HepG2 (cell line): ENCODE measurements at regions not wholly inside any gene's neighbourhood (a gene's known extent, or its start where the extent isn't known, plus 50 kb on each side); places are given as distances from the start of the nearest gene placed in this dataset.

Experiments
- ATAC-seq: fragments of 200-7000 bp; cut with Tn5 transposase; 3 replicates; pipeline ENCODE4 v1.9.1; 2020; ENCODE audit warnings: mild to moderate bottlenecking, moderate library complexity
- BruUV-seq: library from RNA; stranded (reverse); fragments of 400-500 nt; replicated peaks from 2 replicates; lab custom pipeline; 2021; lab: Mats Ljungman, UMichigan
- CTCF ChIA-PET: fragments of 300-600 bp; formaldehyde crosslinking; extraction: SDS; loops from one replicate; lab custom pipeline; 2021; ENCODE audit warnings: low total read pairs, inconsistent platforms, low intra/inter-chr PET ratio; lab: Yijun Ruan, JAX
- POLR2A ChIA-PET: fragments of 350-600 bp; sonication (Branson Sonifier 250); formaldehyde crosslinking; loops from one replicate; lab custom pipeline; 2020; ENCODE audit warnings: antibody characterized with exemption, inconsistent platforms; lab: Yijun Ruan, JAX
- DNase-seq: peaks from one replicate; pipeline ENCODE4 v3.0.0-alpha.2; 2015; ENCODE audit warnings: low spot score
- FAIRE-seq: peaks from 3 replicates; lab custom pipeline; 2011; peaks lifted over from hg19 to GRCh38; lab: Jason Lieb, UNC
- H2AFZ ChIP-seq: one replicate; pipeline ENCODE4 v1.6.1; 2011; ENCODE audit warnings: low read length, inconsistent platforms
- H3K27ac ChIP-seq: fragments of 300-600 bp; 3 replicates; pipeline ENCODE4 v1.8.0; 2011; ENCODE audit warnings: mixed run types, mild to moderate bottlenecking, mixed read lengths, low read length, inconsistent platforms; ENCODE audit not compliant: insufficient read depth; ENCODE audit errors: extremely low read length
- H3K27me3 ChIP-seq, 2 experiments: fragments of 200-600 bp in 1 of 2; 2 replicates in 1 of 2; 3 replicates in 1 of 2; pipeline versions ENCODE4 v1.6.0 to v1.8.0; 2011; ENCODE audit warnings: low read length in 2 of 2, mild to moderate bottlenecking in 2 of 2, moderate library complexity in 2 of 2, inconsistent platforms in 1 of 2; ENCODE audit not compliant: insufficient read depth in 2 of 2, control insufficient read depth in 1 of 2
- H3K36me3 ChIP-seq, 2 experiments: fragments of 200-600 bp in 1 of 2; replicated peaks in 1 of 2; 2 replicates in 1 of 2; 3 replicates in 1 of 2; pipeline versions ENCODE4 v1.5.1 to v1.8.0; 2011; ENCODE audit warnings: low read length in 2 of 2, inconsistent platforms in 1 of 2; ENCODE audit not compliant: insufficient read depth in 2 of 2, control insufficient read depth in 1 of 2
- H3K4me1 ChIP-seq: 2 replicates; pipeline ENCODE4 v1.5.1; 2012; ENCODE audit warnings: low read length, inconsistent platforms; ENCODE audit not compliant: insufficient read depth
- H3K4me2 ChIP-seq: 2 replicates; pipeline ENCODE4 v1.6.0; 2011; ENCODE audit warnings: low read depth, low read length, inconsistent platforms
- H3K4me3 ChIP-seq, 3 experiments: fragments of 200-600 bp in 1 of 3; sonication (generic), shearing (Covaris generic) in 1 of 3; replicated peaks in 1 of 3; 2 replicates each; pipeline ENCODE4 v1.5.1; 2011 to 2016; ENCODE audit warnings: low read length in 3 of 3, inconsistent platforms in 2 of 3, low read depth in 2 of 3, mild to moderate bottlenecking in 2 of 3, control low read depth in 1 of 3, mixed read lengths in 1 of 3; ENCODE audit not compliant: insufficient read depth in 1 of 3
- H3K79me2 ChIP-seq: one replicate; pipeline ENCODE4 v1.6.1; 2011; ENCODE audit warnings: low read length, inconsistent platforms; ENCODE audit not compliant: insufficient read depth
- H3K9ac ChIP-seq: 2 replicates; pipeline ENCODE4 v1.6.0; 2011; ENCODE audit warnings: mild to moderate bottlenecking, low read depth, low read length, inconsistent platforms; ENCODE audit not compliant: insufficient read depth
- H3K9me3 ChIP-seq: 2 replicates; pipeline ENCODE4 v1.5.1; 2012; ENCODE audit warnings: mild to moderate bottlenecking, low read length
- H4K20me1 ChIP-seq: 2 replicates; pipeline ENCODE4 v1.6.0; 2011; ENCODE audit warnings: inconsistent platforms, mild to moderate bottlenecking, low read length, moderate library complexity; ENCODE audit not compliant: insufficient read depth
- AKAP8 ChIP-seq: sonication (generic); formaldehyde crosslinking; IDR thresholded peaks from 2 replicates; pipeline ENCODE4 v1.5.1; 2020; ENCODE audit warnings: mild to moderate bottlenecking, missing genetic modification reagents
- GLI4 ChIP-seq: sonication (generic); formaldehyde crosslinking; IDR thresholded peaks from 2 replicates; pipeline ENCODE4 v1.5.1; 2020; ENCODE audit warnings: missing genetic modification reagents, mild to moderate bottlenecking, moderate library complexity, borderline replicate concordance
- MXI1 ChIP-seq: IDR thresholded peaks from 3 replicates; pipeline ENCODE4 v1.6.1; 2012; ENCODE audit warnings: low read depth, low read length, inconsistent platforms, borderline replicate concordance
- NR2F1 ChIP-seq, 2 experiments: fragments of 450-650 bp in 1 of 2; formaldehyde crosslinking in 1 of 2; IDR thresholded peaks; 2 replicates each; pipeline versions ENCODE4 v1.5.0 to v1.6.1; 2016 to 2020; ENCODE audit warnings: mild to moderate bottlenecking in 1 of 2, missing compliant biosample characterization in 1 of 2, missing genetic modification reagents in 1 of 2, moderate library complexity in 1 of 2
- SCMH1 ChIP-seq: sonication (generic); formaldehyde crosslinking; IDR thresholded peaks from 2 replicates; pipeline ENCODE4 v1.9.0; 2021; ENCODE audit warnings: missing genetic modification reagents, mild to moderate bottlenecking, borderline replicate concordance
- ZFP36 ChIP-seq: fragments of 150-350 bp; IDR thresholded peaks from 2 replicates; pipeline ENCODE4 v1.6.1; 2018; ENCODE audit warnings: borderline replicate concordance, low read length, low read depth; ENCODE audit not compliant: partially characterized antibody
- ZFP37 ChIP-seq: sonication (generic); formaldehyde crosslinking; IDR thresholded peaks from 2 replicates; pipeline ENCODE4 v1.4.0; 2020; ENCODE audit warnings: missing genetic modification reagents, borderline replicate concordance
- ZKSCAN5 ChIP-seq: sonication (generic); formaldehyde crosslinking; IDR thresholded peaks from 2 replicates; pipeline ENCODE4 v1.5.1; 2020; ENCODE audit warnings: mild to moderate bottlenecking, missing genetic modification reagents
- ZNF367 ChIP-seq: sonication (generic); formaldehyde crosslinking; IDR thresholded peaks from 2 replicates; pipeline ENCODE4 v1.4.0; 2020; ENCODE audit warnings: missing genetic modification reagents, borderline replicate concordance
- WGBS: methylation state at CpG from one replicate; pipeline ENCODE4 v1.1.6; 2017; ENCODE audit warnings: low lambda C conversion rate; 5-methylcytosine and 5-hydroxymethylcytosine counted together
- in situ Hi-C: cut with HindIII; loops from 2 replicates; pipeline ENCODE4 v1.10.0; 2017; ENCODE audit warnings: low pct_unique_long_range_greater_than_20kb; ENCODE audit not compliant: extremely low pct_ligation_motif_present
- intact Hi-C: fragments of 100-400 bp; cut with micrococcal nuclease; formaldehyde crosslinking; loops from one replicate; pipeline ENCODE4 v1.10.0; 2022; ENCODE audit not compliant: unreplicated experiment
- TF ChIP-seq, protein P1 (sequence below): sonication (generic); formaldehyde crosslinking; IDR thresholded peaks from 2 replicates; pipeline ENCODE4 v1.5.0; 2020; ENCODE audit warnings: mild to moderate bottlenecking, missing genetic modification reagents
- TF ChIP-seq, protein P2 (sequence below): sonication (generic); formaldehyde crosslinking; IDR thresholded peaks from 2 replicates; pipeline ENCODE4 v1.4.0; 2020; ENCODE audit warnings: mild to moderate bottlenecking, missing genetic modification reagents
- TF ChIP-seq, protein P3 (sequence below): sonication (generic); formaldehyde crosslinking; IDR thresholded peaks from 2 replicates; pipeline ENCODE4 v1.4.0; 2020; ENCODE audit warnings: missing genetic modification reagents, borderline replicate concordance
- TF ChIP-seq, protein P4 (sequence below): sonication (generic); formaldehyde crosslinking; IDR thresholded peaks from 2 replicates; pipeline ENCODE4 v1.4.0; 2020; ENCODE audit warnings: missing genetic modification reagents
- TF ChIP-seq, protein P5 (sequence below): IDR thresholded peaks from 2 replicates; pipeline ENCODE4 v1.6.1; 2016
- TF ChIP-seq, protein P6 (sequence below): sonication (generic); formaldehyde crosslinking; IDR thresholded peaks from 2 replicates; pipeline ENCODE4 v1.5.0; 2020; ENCODE audit warnings: missing genetic modification reagents

DNA sequence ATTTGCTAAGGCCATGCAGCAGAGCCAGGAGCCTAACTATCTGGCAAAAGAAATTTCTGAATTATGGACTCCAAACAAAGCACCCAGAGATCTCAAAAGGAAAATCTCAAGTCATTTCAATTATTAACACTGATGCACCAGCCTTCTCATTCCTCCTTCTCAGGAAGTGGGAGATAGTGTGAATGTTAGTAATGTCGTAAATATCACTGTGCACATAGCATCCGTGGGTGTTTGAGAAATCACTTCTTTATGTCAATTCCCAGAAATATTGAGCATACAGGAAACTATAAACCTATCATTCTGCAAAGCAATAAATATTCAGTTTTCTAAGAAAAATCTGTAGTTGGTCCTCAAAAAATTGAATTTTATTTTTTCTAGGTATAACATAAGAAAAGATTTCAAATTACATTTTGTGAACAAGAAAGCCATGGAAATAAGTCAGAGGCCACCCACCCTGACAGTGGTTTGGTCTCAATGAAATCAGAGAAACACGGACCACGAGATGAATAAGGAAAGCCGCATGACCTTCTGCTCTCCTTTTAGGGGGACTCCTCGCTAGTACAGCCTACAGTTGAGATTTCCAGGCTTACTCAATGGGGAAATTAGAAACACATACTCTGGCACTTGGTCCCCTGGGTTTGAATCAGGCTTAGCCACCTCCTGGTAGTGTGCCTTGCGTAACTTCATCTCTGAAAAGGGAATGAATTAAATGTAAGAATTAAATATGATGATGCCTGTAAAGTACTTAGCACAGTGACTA lies 120.6 kb downstream of the DIRAS2 start:
- Histone ChIP-seq H3K27me3 (peaks cover 0 to 4% of the 10 kb centered on the region in 2 experiments; a peak in 1 of 5 replicates), H3K4me3 (no peak overlapping the region), H3K4me1 (no peaks in the 10 kb centered on the region), H3K4me2 (no peak overlapping the region), H3K9me3 (no peaks in the 10 kb centered on the region), H3K36me3 (no peaks in the 10 kb centered on the region), H3K9ac (no peak overlapping the region), H3K27ac (no peak overlapping the region), H2AFZ (no peak overlapping the region), H4K20me1 (no peaks in the 10 kb centered on the region), H3K79me2 (no peaks in the 10 kb centered on the region)
- in situ Hi-C loops: no loop called here
- no TSS peak for BruUV-seq
- no peak for ATAC-seq
- CTCF ChIA-PET: no interaction called here
- FAIRE-seq: no peak
- 19% methylated on average over 7 of the region's 7 CpGs for WGBS
- DNase-seq: no peak
- intact Hi-C loops: no loop called here
- POLR2A ChIA-PET: no interaction called here
- TF ChIP-seq AKAP8 (no peak), ZKSCAN5 (CRISPR knock-in tag) (no peak), ZNF367 (CRISPR knock-in tag) (no peak), GLI4 (CRISPR knock-in tag) (no peak), MXI1 (no peak), SCMH1 (no peak), ZFP37 (CRISPR knock-in tag) (no peak), ZFP36 (no peak), NR2F1 (CRISPR knock-in tag; IDR thresholded peaks at IDR 0.05) (no peak)
- TF ChIP-seq, protein P1, sequence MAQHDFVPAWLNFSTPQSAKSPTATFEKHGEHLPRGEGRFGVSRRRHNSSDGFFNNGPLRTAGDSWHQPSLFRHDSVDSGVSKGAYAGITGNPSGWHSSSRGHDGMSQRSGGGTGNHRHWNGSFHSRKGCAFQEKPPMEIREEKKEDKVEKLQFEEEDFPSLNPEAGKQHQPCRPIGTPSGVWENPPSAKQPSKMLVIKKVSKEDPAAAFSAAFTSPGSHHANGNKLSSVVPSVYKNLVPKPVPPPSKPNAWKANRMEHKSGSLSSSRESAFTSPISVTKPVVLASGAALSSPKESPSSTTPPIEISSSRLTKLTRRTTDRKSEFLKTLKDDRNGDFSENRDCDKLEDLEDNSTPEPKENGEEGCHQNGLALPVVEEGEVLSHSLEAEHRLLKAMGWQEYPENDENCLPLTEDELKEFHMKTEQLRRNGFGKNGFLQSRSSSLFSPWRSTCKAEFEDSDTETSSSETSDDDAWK: no peak
- TF ChIP-seq, protein P2, sequence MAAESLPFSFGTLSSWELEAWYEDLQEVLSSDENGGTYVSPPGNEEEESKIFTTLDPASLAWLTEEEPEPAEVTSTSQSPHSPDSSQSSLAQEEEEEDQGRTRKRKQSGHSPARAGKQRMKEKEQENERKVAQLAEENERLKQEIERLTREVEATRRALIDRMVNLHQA: no peak
- TF ChIP-seq, protein P3, sequence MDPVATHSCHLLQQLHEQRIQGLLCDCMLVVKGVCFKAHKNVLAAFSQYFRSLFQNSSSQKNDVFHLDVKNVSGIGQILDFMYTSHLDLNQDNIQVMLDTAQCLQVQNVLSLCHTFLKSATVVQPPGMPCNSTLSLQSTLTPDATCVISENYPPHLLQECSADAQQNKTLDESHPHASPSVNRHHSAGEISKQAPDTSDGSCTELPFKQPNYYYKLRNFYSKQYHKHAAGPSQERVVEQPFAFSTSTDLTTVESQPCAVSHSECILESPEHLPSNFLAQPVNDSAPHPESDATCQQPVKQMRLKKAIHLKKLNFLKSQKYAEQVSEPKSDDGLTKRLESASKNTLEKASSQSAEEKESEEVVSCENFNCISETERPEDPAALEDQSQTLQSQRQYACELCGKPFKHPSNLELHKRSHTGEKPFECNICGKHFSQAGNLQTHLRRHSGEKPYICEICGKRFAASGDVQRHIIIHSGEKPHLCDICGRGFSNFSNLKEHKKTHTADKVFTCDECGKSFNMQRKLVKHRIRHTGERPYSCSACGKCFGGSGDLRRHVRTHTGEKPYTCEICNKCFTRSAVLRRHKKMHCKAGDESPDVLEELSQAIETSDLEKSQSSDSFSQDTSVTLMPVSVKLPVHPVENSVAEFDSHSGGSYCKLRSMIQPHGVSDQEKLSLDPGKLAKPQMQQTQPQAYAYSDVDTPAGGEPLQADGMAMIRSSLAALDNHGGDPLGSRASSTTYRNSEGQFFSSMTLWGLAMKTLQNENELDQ (CRISPR knock-in tag): no peak
- TF ChIP-seq, protein P4, sequence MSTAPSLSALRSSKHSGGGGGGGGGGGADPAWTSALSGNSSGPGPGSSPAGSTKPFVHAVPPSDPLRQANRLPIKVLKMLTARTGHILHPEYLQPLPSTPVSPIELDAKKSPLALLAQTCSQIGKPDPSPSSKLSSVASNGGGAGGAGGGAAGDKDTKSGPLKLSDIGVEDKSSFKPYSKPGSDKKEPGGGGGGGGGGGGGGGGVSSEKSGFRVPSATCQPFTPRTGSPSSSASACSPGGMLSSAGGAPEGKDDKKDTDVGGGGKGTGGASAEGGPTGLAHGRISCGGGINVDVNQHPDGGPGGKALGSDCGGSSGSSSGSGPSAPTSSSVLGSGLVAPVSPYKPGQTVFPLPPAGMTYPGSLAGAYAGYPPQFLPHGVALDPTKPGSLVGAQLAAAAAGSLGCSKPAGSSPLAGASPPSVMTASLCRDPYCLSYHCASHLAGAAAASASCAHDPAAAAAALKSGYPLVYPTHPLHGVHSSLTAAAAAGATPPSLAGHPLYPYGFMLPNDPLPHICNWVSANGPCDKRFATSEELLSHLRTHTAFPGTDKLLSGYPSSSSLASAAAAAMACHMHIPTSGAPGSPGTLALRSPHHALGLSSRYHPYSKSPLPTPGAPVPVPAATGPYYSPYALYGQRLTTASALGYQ (CRISPR knock-in tag): no peak
- TF ChIP-seq, protein P5, sequence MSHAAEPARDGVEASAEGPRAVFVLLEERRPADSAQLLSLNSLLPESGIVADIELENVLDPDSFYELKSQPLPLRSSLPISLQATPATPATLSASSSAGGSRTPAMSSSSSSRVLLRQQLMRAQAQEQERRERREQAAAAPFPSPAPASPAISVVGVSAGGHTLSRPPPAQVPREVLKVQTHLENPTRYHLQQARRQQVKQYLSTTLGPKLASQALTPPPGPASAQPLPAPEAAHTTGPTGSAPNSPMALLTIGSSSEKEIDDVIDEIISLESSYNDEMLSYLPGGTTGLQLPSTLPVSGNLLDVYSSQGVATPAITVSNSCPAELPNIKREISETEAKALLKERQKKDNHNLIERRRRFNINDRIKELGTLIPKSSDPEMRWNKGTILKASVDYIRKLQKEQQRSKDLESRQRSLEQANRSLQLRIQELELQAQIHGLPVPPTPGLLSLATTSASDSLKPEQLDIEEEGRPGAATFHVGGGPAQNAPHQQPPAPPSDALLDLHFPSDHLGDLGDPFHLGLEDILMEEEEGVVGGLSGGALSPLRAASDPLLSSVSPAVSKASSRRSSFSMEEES (CRISPR knock-in tag): no peak
- TF ChIP-seq, protein P6, sequence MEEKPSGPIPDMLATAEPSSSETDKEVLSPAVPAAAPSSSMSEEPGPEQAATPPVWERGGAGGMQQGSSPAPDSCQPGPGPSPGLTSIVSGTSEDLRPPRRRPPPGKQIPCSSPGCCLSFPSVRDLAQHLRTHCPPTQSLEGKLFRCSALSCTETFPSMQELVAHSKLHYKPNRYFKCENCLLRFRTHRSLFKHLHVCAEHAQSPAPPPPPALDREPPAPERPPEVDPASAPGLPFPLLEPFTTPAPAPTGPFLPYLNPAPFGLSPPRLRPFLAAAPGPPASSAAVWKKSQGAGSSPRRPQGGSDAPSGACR: no peak
